HUES6 (cell line): ENCODE measurements at regions not wholly inside any gene's neighbourhood (a gene's known extent, or its start where the extent isn't known, plus 50 kb on each side); places are given as distances from the start of the nearest gene placed in this dataset.
A peak's percentile ranks its signal among the peaks of the same experiment; 100 is the strongest.
"Not testable (repeated sequence)": the region's sequence is repeated elsewhere in the genome, so short reads cannot be mapped to it uniquely, and the experiment has no call there.

Experiments used
- H3K27ac ChIP-seq: 2 replicates; pipeline ENCODE4 v1.7.0; 2013; ENCODE audit warnings: low read depth, mild to moderate bottlenecking, low read length, inconsistent platforms
- H3K27me3 ChIP-seq: 2 replicates; pipeline ENCODE4 v1.6.1; 2013; ENCODE audit warnings: low read length; ENCODE audit not compliant: control insufficient read depth, insufficient read depth
- H3K36me3 ChIP-seq: 2 replicates; pipeline ENCODE4 v1.6.1; 2013; ENCODE audit warnings: low read length; ENCODE audit not compliant: control insufficient read depth, insufficient read depth
- H3K4me1 ChIP-seq: 2 replicates; pipeline ENCODE4 v1.6.1; 2013; ENCODE audit warnings: low read length; ENCODE audit not compliant: control insufficient read depth, insufficient read depth
- H3K4me3 ChIP-seq: 2 replicates; pipeline ENCODE4 v1.5.1; 2013; ENCODE audit warnings: low read depth, low read length
- H3K9ac ChIP-seq: one replicate; pipeline ENCODE4 v1.6.1; 2013; ENCODE audit warnings: mild to moderate bottlenecking, low read length
- H3K9me3 ChIP-seq: 2 replicates; pipeline ENCODE4 v1.6.1; 2013; ENCODE audit warnings: low read depth, low read length; ENCODE audit not compliant: control insufficient read depth, insufficient read depth

DNA sequence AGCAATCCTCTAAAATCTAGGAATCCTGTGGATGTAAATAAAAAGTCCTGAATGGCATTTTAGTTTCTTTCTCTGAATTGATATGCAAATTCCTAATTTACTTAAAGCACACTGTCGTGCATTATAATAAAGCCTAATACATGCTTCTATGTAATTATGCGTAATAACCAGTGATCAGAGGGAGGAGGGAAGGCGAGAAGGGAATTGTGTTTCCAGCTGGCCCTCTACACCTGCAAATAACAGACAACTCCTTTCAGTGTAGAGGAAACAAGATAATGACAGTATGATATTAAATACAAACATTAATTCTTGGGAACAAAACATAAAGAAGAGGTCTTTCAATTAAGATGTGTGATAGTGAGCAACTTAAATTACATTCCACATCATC is 419.6 kb upstream of the LCORL start:
- no peaks in the 10 kb centered on the region for H3K36me3 ChIP-seq
- H3K4me1 ChIP-seq, result peaks cover 5% of the 10 kb centered on the region; the same call in 1 of the 2 replicates
- H3K9me3 ChIP-seq, result no peaks in the 10 kb centered on the region; the same call in 1 of the 2 replicates
- H3K9ac ChIP-seq, result no peak overlapping the region
- H3K4me3 ChIP-seq, result no peak overlapping the region
- no peak overlapping the region for H3K27ac ChIP-seq
- no peaks in the 10 kb centered on the region for H3K27me3 ChIP-seq

- Histone ChIP-seq H3K36me3 (no peaks in the 10 kb centered on the region), H3K4me3 (no peak overlapping the region), H3K27ac (no peak overlapping the region), H3K4me1 (peaks cover 5% of the 10 kb centered on the region; the same call in 1 of the 2 replicates), H3K9ac (no peak overlapping the region), H3K9me3 (no peaks in the 10 kb centered on the region; the same call in 1 of the 2 replicates), H3K27me3 (no peaks in the 10 kb centered on the region)
Observed at GRCh38 chr4:18440527-18441202, 419.1 kb upstream of the LCORL start.

DNA sequence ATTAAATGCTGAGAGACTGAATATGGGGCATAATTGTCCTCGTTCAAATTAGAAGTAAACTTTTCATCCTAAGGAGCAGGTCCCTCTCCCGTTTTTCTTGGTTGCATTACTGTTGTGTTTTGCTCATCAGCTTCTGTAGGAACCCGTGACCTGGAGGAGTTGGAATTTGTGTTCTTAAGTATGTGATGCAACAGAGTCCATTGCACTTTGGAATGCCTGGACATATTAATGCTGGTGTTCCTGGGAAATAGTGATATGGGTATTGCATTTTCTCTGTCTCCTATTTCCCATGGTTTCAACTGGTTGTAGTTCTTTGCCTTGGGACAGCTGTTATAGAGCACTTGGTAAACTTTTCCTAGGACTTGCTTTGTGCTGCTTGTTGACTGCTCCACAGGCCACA is 417.8 kb upstream of the LCORL start:
- Histone ChIP-seq H3K27me3 (no peaks in the 10 kb centered on the region), H3K36me3 (no peaks in the 10 kb centered on the region), H3K9me3 (no peaks in the 10 kb centered on the region), H3K4me3 (no peak overlapping the region), H3K9ac (no peak overlapping the region), H3K4me1 (peaks cover 5% of the 10 kb centered on the region; the same call in 1 of the 2 replicates), H3K27ac (no peak overlapping the region)

- H3K9me3 ChIP-seq, result no peaks in the 10 kb centered on the region
- H3K4me1 ChIP-seq, result peaks cover under 1% of the 10 kb centered on the region; the same call in 1 of the 2 replicates
- H3K27me3 ChIP-seq, result no peaks in the 10 kb centered on the region
- H3K36me3 ChIP-seq, result no peaks in the 10 kb centered on the region
- no peak overlapping the region for H3K9ac ChIP-seq
- H3K4me3 ChIP-seq, result no peak overlapping the region
- no peak overlapping the region for H3K27ac ChIP-seq
Observed at GRCh38 chr4:18435781-18436180, 414.2 kb upstream of the LCORL start.

DNA sequence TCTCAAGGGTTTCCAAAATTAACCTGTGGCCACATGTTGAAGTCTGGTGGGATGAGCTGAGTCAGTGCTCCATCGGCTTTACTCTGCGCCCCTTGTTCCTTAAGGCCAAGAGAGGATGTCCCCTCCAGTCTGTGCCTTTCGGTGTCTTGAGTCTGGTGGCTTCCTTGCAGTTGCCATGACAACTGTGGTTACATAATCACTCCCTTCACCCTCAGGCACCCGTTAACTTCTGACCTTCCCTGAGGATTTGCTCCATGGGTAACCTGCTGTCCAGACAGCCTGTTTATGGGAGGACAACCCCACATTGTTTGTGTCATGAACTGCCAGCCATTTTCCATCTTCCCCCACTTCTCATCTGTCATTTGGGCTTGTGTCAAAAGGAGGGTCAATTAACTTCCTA is 401.1 kb upstream of the LCORL start:
- no peak overlapping the region for H3K27ac ChIP-seq
- no peaks in the 10 kb centered on the region for H3K27me3 ChIP-seq
- no peak overlapping the region for H3K9ac ChIP-seq
- H3K4me1 ChIP-seq, result no peaks in the 10 kb centered on the region
- H3K36me3 ChIP-seq, result no peaks in the 10 kb centered on the region
- no peak overlapping the region for H3K4me3 ChIP-seq
- no peaks in the 10 kb centered on the region for H3K9me3 ChIP-seq

DNA sequence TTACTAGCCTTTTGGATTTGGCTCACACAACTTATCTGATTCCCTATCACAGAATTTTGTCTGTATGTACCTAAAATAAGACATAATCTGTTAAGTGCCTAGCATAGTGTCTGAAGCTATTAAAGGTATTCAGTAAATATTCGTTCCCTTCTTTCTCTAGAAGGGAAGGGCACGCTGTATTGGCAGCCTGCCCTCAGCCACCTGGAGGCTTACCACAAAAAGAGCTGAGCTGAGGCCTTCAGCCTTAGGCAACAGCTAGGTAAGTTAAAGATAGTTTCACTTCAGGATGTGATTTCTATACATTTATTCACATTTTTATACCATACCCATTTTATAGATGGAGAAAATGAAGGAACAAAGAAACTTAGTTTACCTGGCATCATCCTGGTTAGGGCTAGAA is 400.0 kb upstream of the LCORL start:
- no peaks in the 10 kb centered on the region for H3K4me1 ChIP-seq
- no peak overlapping the region for H3K4me3 ChIP-seq
- no peak overlapping the region for H3K9ac ChIP-seq
- no peaks in the 10 kb centered on the region for H3K27me3 ChIP-seq
- no peak overlapping the region for H3K27ac ChIP-seq
- H3K9me3 ChIP-seq, result peaks cover 3% of the 10 kb centered on the region; the same call in 1 of the 2 replicates
- H3K36me3 ChIP-seq, result no peaks in the 10 kb centered on the region

DNA sequence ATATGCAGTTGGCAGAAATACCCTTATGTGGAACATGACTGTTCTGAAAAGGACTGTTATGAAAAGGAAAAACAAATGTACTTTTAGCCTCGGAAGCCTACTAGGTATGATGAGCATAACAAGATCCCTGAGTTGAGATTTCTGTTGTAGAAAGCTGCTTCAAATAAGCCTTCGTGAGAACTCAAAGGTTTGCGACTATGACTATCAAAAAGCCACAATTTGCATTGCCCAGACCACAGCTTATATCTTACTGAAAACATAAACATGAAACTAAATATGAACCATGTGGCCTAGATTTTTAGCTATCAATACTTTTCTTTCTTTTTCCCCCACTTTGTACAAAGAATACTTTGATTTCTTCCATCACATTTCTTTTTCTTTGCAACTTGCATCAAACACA is 398.2 kb upstream of the LCORL start:
- H3K27ac ChIP-seq, result no peak overlapping the region
- H3K4me3 ChIP-seq, result no peak overlapping the region
- no peaks in the 10 kb centered on the region for H3K4me1 ChIP-seq
- no peak overlapping the region for H3K9ac ChIP-seq
- H3K36me3 ChIP-seq, result no peaks in the 10 kb centered on the region
- no peaks in the 10 kb centered on the region for H3K27me3 ChIP-seq
- peaks cover 3% of the 10 kb centered on the region; the same call in 1 of the 2 replicates for H3K9me3 ChIP-seq

DNA sequence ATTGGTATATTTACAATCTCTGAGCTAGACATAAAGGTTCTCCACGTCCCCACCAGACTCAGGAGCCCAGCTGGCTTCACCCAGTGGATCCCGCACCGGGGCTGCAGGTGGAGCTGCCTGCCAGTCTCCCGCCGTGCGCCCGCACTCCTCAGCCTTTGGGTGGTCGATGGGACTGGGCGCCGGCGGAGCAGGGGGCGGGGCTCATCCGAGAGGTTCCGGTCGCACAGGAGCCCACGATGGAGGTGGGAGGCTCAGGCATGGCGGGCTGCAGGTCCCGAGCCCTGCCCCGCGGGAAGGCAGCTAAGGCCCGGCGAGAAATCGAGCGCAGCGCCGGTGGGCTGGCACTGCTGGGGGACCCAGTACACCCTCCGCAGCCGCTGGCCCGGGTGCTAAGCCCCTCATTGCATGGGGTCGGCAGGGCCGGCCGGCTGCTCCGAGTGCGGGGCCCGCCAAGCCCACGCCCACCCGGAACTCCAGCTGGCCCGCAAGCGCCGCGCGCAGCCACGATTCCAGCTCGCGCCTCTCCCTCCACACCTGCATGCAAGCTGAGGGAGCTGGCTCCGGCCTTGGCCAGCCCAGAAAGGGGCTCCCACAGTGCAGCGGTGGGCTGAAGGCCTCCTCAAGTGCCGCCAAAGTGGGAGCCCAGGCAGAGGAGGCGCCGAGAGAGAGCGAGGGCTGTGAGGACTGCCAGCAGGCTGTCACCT is 396.8 kb upstream of the LCORL start:
- not testable (repeated sequence) for H3K27me3 ChIP-seq, H3K9ac ChIP-seq, H3K4me1 ChIP-seq, H3K36me3 ChIP-seq, H3K27ac ChIP-seq, H3K9me3 ChIP-seq
- peak overlapping the region; percentile 13; the same call in 1 of the 2 replicates for H3K4me3 ChIP-seq

GRCh38 chr4:18417651-18418050 is 396.1 kb upstream of the LCORL start:
- not testable (repeated sequence) for H3K4me3 ChIP-seq, H3K27me3 ChIP-seq, H3K27ac ChIP-seq, H3K9me3 ChIP-seq, H3K4me1 ChIP-seq, H3K36me3 ChIP-seq, H3K9ac ChIP-seq

- no peaks in the 10 kb centered on the region for H3K9me3 ChIP-seq
- H3K9ac ChIP-seq, result no peak overlapping the region
- H3K27me3 ChIP-seq, result no peaks in the 10 kb centered on the region
- no peaks in the 10 kb centered on the region for H3K36me3 ChIP-seq
- H3K27ac ChIP-seq, result no peak overlapping the region
- H3K4me1 ChIP-seq, result no peaks in the 10 kb centered on the region
- no peak overlapping the region for H3K4me3 ChIP-seq
Observed at GRCh38 chr4:18406264-18406663, 384.7 kb upstream of the LCORL start.

GRCh38 chr4:18405054-18405453 is 383.5 kb upstream of the LCORL start:
- Histone ChIP-seq H3K36me3 (no peaks in the 10 kb centered on the region), H3K27me3 (no peaks in the 10 kb centered on the region), H3K9me3 (no peaks in the 10 kb centered on the region), H3K4me3 (no peak overlapping the region), H3K27ac (no peak overlapping the region), H3K9ac (no peak overlapping the region), H3K4me1 (no peaks in the 10 kb centered on the region)
